Mesendoderm (in vitro differentiated cells): ENCODE measurements at regions not wholly inside any gene's neighbourhood (a gene's known extent, or its start where the extent isn't known, plus 50 kb on each side); places are given as distances from the start of the nearest gene placed in this dataset.

Source experiments
- DNase-seq: peaks from one replicate; pipeline ENCODE4 v3.0.0; 2013
- H2AK5ac ChIP-seq: 2 replicates; pipeline ENCODE4 v1.6.1; 2013; ENCODE audit warnings: low read length, inconsistent platforms
- H2BK120ac ChIP-seq: 2 replicates; pipeline ENCODE4 v1.6.1; 2013; ENCODE audit warnings: low read depth, mild to moderate bottlenecking, low read length, moderate library complexity, mixed read lengths
- H2BK15ac ChIP-seq: replicated peaks from 2 replicates; pipeline ENCODE4 v1.6.1; 2013; ENCODE audit warnings: low read depth, mild to moderate bottlenecking, moderate library complexity
- H2BK5ac ChIP-seq: 2 replicates; pipeline ENCODE4 v1.6.1; 2013; ENCODE audit warnings: low read length, inconsistent platforms
- H3K18ac ChIP-seq: 2 replicates; pipeline ENCODE4 v1.6.1; 2013; ENCODE audit warnings: mild to moderate bottlenecking, low read length, mixed read lengths
- H3K23ac ChIP-seq: one replicate; pipeline ENCODE4 v1.6.1; 2013; ENCODE audit warnings: low read length
- H3K27ac ChIP-seq: 2 replicates; pipeline ENCODE4 v1.5.1; 2013; ENCODE audit warnings: low read depth, mild to moderate bottlenecking, inconsistent platforms, low read length, moderate library complexity
- H3K27me3 ChIP-seq: 2 replicates; pipeline ENCODE4 v1.6.1; 2013; ENCODE audit warnings: low read length, control low read depth, mild to moderate bottlenecking, inconsistent platforms; ENCODE audit not compliant: insufficient read depth, poor library complexity
- H3K36me3 ChIP-seq: 2 replicates; pipeline ENCODE4 v1.6.1; 2013; ENCODE audit warnings: low read length, inconsistent platforms; ENCODE audit not compliant: control insufficient read depth, insufficient read depth
- H3K4ac ChIP-seq: one replicate; pipeline ENCODE4 v1.6.1; 2013; ENCODE audit warnings: low read depth, mild to moderate bottlenecking, low read length, moderate library complexity
- H3K4me1 ChIP-seq: 2 replicates; pipeline ENCODE4 v1.6.1; 2013; ENCODE audit warnings: low read depth, low read length, inconsistent platforms; ENCODE audit not compliant: control insufficient read depth
- H3K4me2 ChIP-seq: 2 replicates; pipeline ENCODE4 v1.6.1; 2013; ENCODE audit warnings: low read length
- H3K4me3 ChIP-seq: 2 replicates; pipeline ENCODE4 v1.5.1; 2013; ENCODE audit warnings: mild to moderate bottlenecking, low read length
- H3K56ac ChIP-seq: one replicate; pipeline ENCODE4 v1.6.1; 2013; ENCODE audit warnings: low read length
- H3K79me1 ChIP-seq: 2 replicates; pipeline ENCODE4 v1.6.1; 2013; ENCODE audit warnings: low read length, inconsistent platforms
- H3K79me2 ChIP-seq: 2 replicates; pipeline ENCODE4 v1.6.1; 2013; ENCODE audit warnings: mild to moderate bottlenecking, low read length; ENCODE audit not compliant: control insufficient read depth, insufficient read depth
- H3K9ac ChIP-seq: 2 replicates; pipeline ENCODE4 v1.6.1; 2013; ENCODE audit warnings: low read length, inconsistent platforms
- H4K5ac ChIP-seq: one replicate; pipeline ENCODE4 v1.6.1; 2013; ENCODE audit warnings: low read length
- H4K8ac ChIP-seq: one replicate; pipeline ENCODE4 v1.6.1; 2013; ENCODE audit warnings: low read depth, mild to moderate bottlenecking, control low read depth, low read length, moderate library complexity
- WGBS: extraction: QIAGEN DNeasy Blood & Tissue Kit; methylation state at CpG from one replicate; pipeline ENCODE4 v1.1.7; 2013; ENCODE audit warnings: low lambda C conversion rate, missing lambda C conversion rate; ENCODE audit not compliant: insufficient coverage; ENCODE audit errors: extremely low coverage; 5-methylcytosine and 5-hydroxymethylcytosine counted together

- H3K56ac ChIP-seq, result no peak overlapping the region
- WGBS, result no CpG with 5 or more reads among the region's 6 CpGs
- no peaks in the 10 kb centered on the region for H3K27me3 ChIP-seq
- no peak overlapping the region for H2BK15ac ChIP-seq
- no peak overlapping the region for H3K4me2 ChIP-seq
- no peak overlapping the region for H3K23ac ChIP-seq
- no peak overlapping the region for H3K4me3 ChIP-seq
- H3K18ac ChIP-seq, result no peak overlapping the region
- no peaks in the 10 kb centered on the region for H3K79me1 ChIP-seq
- no peak overlapping the region for H2AK5ac ChIP-seq
- H3K9ac ChIP-seq, result no peak overlapping the region
- no peak overlapping the region for H3K4ac ChIP-seq
- no peak overlapping the region for H4K8ac ChIP-seq
- DNase-seq, result no peak
- no peak overlapping the region for H2BK120ac ChIP-seq
- H4K5ac ChIP-seq, result no peak overlapping the region
- no peaks in the 10 kb centered on the region for H3K36me3 ChIP-seq
- no peak overlapping the region for H2BK5ac ChIP-seq
- H3K27ac ChIP-seq, result no peak overlapping the region
- no peaks in the 10 kb centered on the region for H3K4me1 ChIP-seq
- no peaks in the 10 kb centered on the region for H3K79me2 ChIP-seq
Observed at GRCh38 chr16:20221208-20221607, 106.1 kb downstream of the GP2 start.

GRCh38 chr16:20218093-20218492, 109.2 kb downstream of the GP2 start:
- no peak overlapping the region for H2BK120ac ChIP-seq
- H3K4ac ChIP-seq, result no peak overlapping the region
- no peak overlapping the region for H3K23ac ChIP-seq
- H3K27ac ChIP-seq, result no peak overlapping the region
- H2BK15ac ChIP-seq, result no peak overlapping the region
- no peaks in the 10 kb centered on the region for H3K27me3 ChIP-seq
- H3K4me1 ChIP-seq, result no peaks in the 10 kb centered on the region
- H3K79me2 ChIP-seq, result no peaks in the 10 kb centered on the region
- H3K4me3 ChIP-seq, result no peak overlapping the region
- H3K36me3 ChIP-seq, result no peaks in the 10 kb centered on the region
- H2BK5ac ChIP-seq, result no peak overlapping the region
- no peak overlapping the region for H3K9ac ChIP-seq
- DNase-seq, result no peak
- H3K56ac ChIP-seq, result no peak overlapping the region
- no CpG with 5 or more reads among the region's 1 CpG for WGBS
- no peak overlapping the region for H4K5ac ChIP-seq
- H3K18ac ChIP-seq, result no peak overlapping the region
- no peak overlapping the region for H2AK5ac ChIP-seq
- no peaks in the 10 kb centered on the region for H3K79me1 ChIP-seq
- H4K8ac ChIP-seq, result no peak overlapping the region
- no peak overlapping the region for H3K4me2 ChIP-seq

GRCh38 chr16:20216591-20217217, 110.6 kb downstream of the GP2 start:
- Histone ChIP-seq H3K79me2 (no peaks in the 10 kb centered on the region), H3K23ac (no peak overlapping the region), H3K4me3 (no peak overlapping the region), H3K36me3 (no peaks in the 10 kb centered on the region), H2AK5ac (no peak overlapping the region), H3K27ac (no peak overlapping the region), H3K27me3 (no peaks in the 10 kb centered on the region), H4K8ac (no peak overlapping the region), H2BK120ac (no peak overlapping the region), H3K56ac (no peak overlapping the region), H3K4me1 (no peaks in the 10 kb centered on the region), H2BK5ac (no peak overlapping the region), H3K18ac (no peak overlapping the region), H2BK15ac (no peak overlapping the region), H4K5ac (no peak overlapping the region), H3K4me2 (no peak overlapping the region), H3K79me1 (no peaks in the 10 kb centered on the region), H3K4ac (no peak overlapping the region), H3K9ac (no peak overlapping the region)
- no CpG with 5 or more reads among the region's 15 CpGs for WGBS
- no peak for DNase-seq

GRCh38 chr16:20214401-20214800, 112.9 kb downstream of the GP2 start:
- H3K27me3 ChIP-seq, result no peaks in the 10 kb centered on the region
- H3K79me2 ChIP-seq, result no peaks in the 10 kb centered on the region
- no peak overlapping the region for H3K9ac ChIP-seq
- no peak overlapping the region for H4K5ac ChIP-seq
- no peak overlapping the region for H2AK5ac ChIP-seq
- no peak overlapping the region for H3K4me3 ChIP-seq
- H4K8ac ChIP-seq, result no peak overlapping the region
- H3K18ac ChIP-seq, result no peak overlapping the region
- no peak overlapping the region for H3K56ac ChIP-seq
- no CpG with 5 or more reads among the region's 2 CpGs for WGBS
- H3K27ac ChIP-seq, result no peak overlapping the region
- no peaks in the 10 kb centered on the region for H3K79me1 ChIP-seq
- no peak overlapping the region for H3K4ac ChIP-seq
- DNase-seq, result no peak
- H2BK120ac ChIP-seq, result no peak overlapping the region
- H2BK15ac ChIP-seq, result no peak overlapping the region
- H3K23ac ChIP-seq, result no peak overlapping the region
- H2BK5ac ChIP-seq, result no peak overlapping the region
- H3K4me1 ChIP-seq, result no peaks in the 10 kb centered on the region
- no peaks in the 10 kb centered on the region for H3K36me3 ChIP-seq
- no peak overlapping the region for H3K4me2 ChIP-seq

- H3K4me2 ChIP-seq, result no peak overlapping the region
- WGBS, result no CpG with 5 or more reads among the region's 6 CpGs
- no peak overlapping the region for H2BK5ac ChIP-seq
- H3K18ac ChIP-seq, result no peak overlapping the region
- H3K56ac ChIP-seq, result no peak overlapping the region
- no peak overlapping the region for H3K4ac ChIP-seq
- no peak overlapping the region for H4K8ac ChIP-seq
- H4K5ac ChIP-seq, result no peak overlapping the region
- DNase-seq, result no peak
- H3K36me3 ChIP-seq, result no peaks in the 10 kb centered on the region
- H2BK15ac ChIP-seq, result no peak overlapping the region
- H3K4me3 ChIP-seq, result no peak overlapping the region
- H3K23ac ChIP-seq, result no peak overlapping the region
- no peak overlapping the region for H3K27ac ChIP-seq
- no peak overlapping the region for H2BK120ac ChIP-seq
- H3K27me3 ChIP-seq, result no peaks in the 10 kb centered on the region
- no peak overlapping the region for H3K9ac ChIP-seq
- no peaks in the 10 kb centered on the region for H3K4me1 ChIP-seq
- H2AK5ac ChIP-seq, result no peak overlapping the region
- H3K79me2 ChIP-seq, result no peaks in the 10 kb centered on the region
- no peaks in the 10 kb centered on the region for H3K79me1 ChIP-seq
Observed at GRCh38 chr16:20203272-20203671, 124.0 kb downstream of the GP2 start.

- no peak overlapping the region for H2AK5ac ChIP-seq
- no peak overlapping the region for H3K23ac ChIP-seq
- H2BK5ac ChIP-seq, result no peak overlapping the region
- H4K5ac ChIP-seq, result no peak overlapping the region
- H2BK15ac ChIP-seq, result no peak overlapping the region
- H3K4ac ChIP-seq, result no peak overlapping the region
- H3K56ac ChIP-seq, result no peak overlapping the region
- no peaks in the 10 kb centered on the region for H3K36me3 ChIP-seq
- no peaks in the 10 kb centered on the region for H3K27me3 ChIP-seq
- no peak for DNase-seq
- H3K4me2 ChIP-seq, result no peak overlapping the region
- WGBS, result no CpG with 5 or more reads among the region's 3 CpGs
- H3K79me2 ChIP-seq, result no peaks in the 10 kb centered on the region
- no peak overlapping the region for H3K27ac ChIP-seq
- H3K4me3 ChIP-seq, result no peak overlapping the region
- no peak overlapping the region for H3K9ac ChIP-seq
- H4K8ac ChIP-seq, result no peak overlapping the region
- H3K79me1 ChIP-seq, result no peaks in the 10 kb centered on the region
- H3K4me1 ChIP-seq, result no peaks in the 10 kb centered on the region
- H2BK120ac ChIP-seq, result no peak overlapping the region
- H3K18ac ChIP-seq, result no peak overlapping the region
Observed at GRCh38 chr16:20202747-20203146, 124.6 kb downstream of the GP2 start.
